Adrenal gland (tissue), 9 donors: ENCODE measurements at regions not wholly inside any gene's neighbourhood (a gene's known extent, or its start where the extent isn't known, plus 50 kb on each side); places are given as distances from the start of the nearest gene placed in this dataset.

ENCODE experiments used
- DNase-seq, 7 donors: peaks; one replicate each; pipeline ENCODE4 v3.0.0-alpha.2; 2019 to 2020
- H3K27ac ChIP-seq, 5 donors: fragments of 200-600 bp; sonication (generic) in 4 of 5; 1 replicate in 3 of 5; 2 replicates in 2 of 5; pipeline versions ENCODE4 v1.5.1 to v1.8.0; 2016 to 2020; ENCODE audit warnings: mild to moderate bottlenecking in 1 of 5
- H3K27me3 ChIP-seq: fragments of 200-600 bp; 2 replicates; pipeline ENCODE4 v1.8.0; 2021
- H3K36me3 ChIP-seq, 2 donors: fragments of 200-600 bp; replicated peaks in 1 of 2; 1 replicate in 1 of 2; 2 replicates in 1 of 2; pipeline versions ENCODE4 v1.5.1 to v1.8.0; 2018 to 2022
- H3K4me1 ChIP-seq, 2 donors: fragments of 200-600 bp; replicated peaks in 1 of 2; 1 replicate in 1 of 2; 2 replicates in 1 of 2; pipeline versions ENCODE4 v1.5.1 to v1.8.0; 2018 to 2021
- H3K4me3 ChIP-seq, 4 donors: fragments of 200-600 bp; sonication (generic) in 3 of 4; one replicate each; pipeline ENCODE4 v1.5.1; 2016 to 2018
- H3K9me3 ChIP-seq, 3 donors: fragments of 200-600 bp; sonication (generic) in 1 of 3; replicated peaks in 1 of 3; 1 replicate in 2 of 3; 2 replicates in 1 of 3; pipeline versions ENCODE4 v1.5.1 to v1.8.0; 2016 to 2021
- POLR2A ChIP-seq, 2 donors: fragments of 450-650 bp; IDR thresholded peaks; one replicate each; pipeline ENCODE4 v1.6.1; 2017; ENCODE audit warnings: antibody characterized with exemption in 2 of 2, mild to moderate bottlenecking in 2 of 2, moderate library complexity in 1 of 2
- WGBS, 4 donors: extraction: QIAGEN DNeasy Blood & Tissue Kit in 2 of 4; methylation state at CpG; one replicate each; pipeline versions ENCODE4 v1.1.5 to v1.1.7; 2013 to 2017; 5-methylcytosine and 5-hydroxymethylcytosine counted together
- intact Hi-C, 2 donors: fragments of 100-400 bp; cut with DNase I; formaldehyde crosslinking; loops; one replicate each; pipeline versions ENCODE4 v1.14.1 to v1.15.0; 2022 to 2023
- TF ChIP-seq, protein P1 (sequence below), 6 experiments: fragments of 450-650 bp in 4 of 6; fragments of 200-600 bp in 2 of 6; sonication (generic) in 1 of 6; IDR thresholded peaks; 1 replicate in 5 of 6; 2 replicates in 1 of 6; pipeline versions ENCODE4 v1.5.1 to v1.8.0; 2016 to 2021; ENCODE audit warnings: antibody characterized with exemption in 6 of 6, mild to moderate bottlenecking in 2 of 6, moderate library complexity in 1 of 6
- donor health status: healthy with polysubstance abuse.
- donor health status: Bipolar disorder and iron deficiency.
- donor health status: DM: yes; HTN: yes; CAD: no.
- donor health status: DM: no; HTN: no; CAD: no.
- donor health status: DM: no; HTN: no; CAD: no.

GRCh38 chrX:113048480-113048879, 207.8 kb upstream of the AMOT start:
- Histone ChIP-seq H3K27ac (no peak overlapping the region), H3K4me1 (no peaks in the 10 kb centered on the region), H3K27me3 (peaks cover 3% of the 10 kb centered on the region), H3K9me3 (no peaks in the 10 kb centered on the region), H3K4me3 (no peak overlapping the region), H3K36me3 (no peaks in the 10 kb centered on the region)
- TF ChIP-seq, protein P1, sequence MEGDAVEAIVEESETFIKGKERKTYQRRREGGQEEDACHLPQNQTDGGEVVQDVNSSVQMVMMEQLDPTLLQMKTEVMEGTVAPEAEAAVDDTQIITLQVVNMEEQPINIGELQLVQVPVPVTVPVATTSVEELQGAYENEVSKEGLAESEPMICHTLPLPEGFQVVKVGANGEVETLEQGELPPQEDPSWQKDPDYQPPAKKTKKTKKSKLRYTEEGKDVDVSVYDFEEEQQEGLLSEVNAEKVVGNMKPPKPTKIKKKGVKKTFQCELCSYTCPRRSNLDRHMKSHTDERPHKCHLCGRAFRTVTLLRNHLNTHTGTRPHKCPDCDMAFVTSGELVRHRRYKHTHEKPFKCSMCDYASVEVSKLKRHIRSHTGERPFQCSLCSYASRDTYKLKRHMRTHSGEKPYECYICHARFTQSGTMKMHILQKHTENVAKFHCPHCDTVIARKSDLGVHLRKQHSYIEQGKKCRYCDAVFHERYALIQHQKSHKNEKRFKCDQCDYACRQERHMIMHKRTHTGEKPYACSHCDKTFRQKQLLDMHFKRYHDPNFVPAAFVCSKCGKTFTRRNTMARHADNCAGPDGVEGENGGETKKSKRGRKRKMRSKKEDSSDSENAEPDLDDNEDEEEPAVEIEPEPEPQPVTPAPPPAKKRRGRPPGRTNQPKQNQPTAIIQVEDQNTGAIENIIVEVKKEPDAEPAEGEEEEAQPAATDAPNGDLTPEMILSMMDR (IDR thresholded peaks at IDR 0.05) = no peak
- no peak for TF ChIP-seq POLR2A (IDR thresholded peaks at IDR 0.05)
- no peak for DNase-seq
- intact Hi-C loops = no loop called here
- 72 to 92% (median 84%) methylated on average over 2 of the region's 2 CpGs for WGBS, 4 donors

GRCh38 chrX:113033966-113034680, 193.5 kb upstream of the AMOT start:
- no peaks in the 10 kb centered on the region for H3K36me3 ChIP-seq
- no peak overlapping the region for H3K27ac ChIP-seq
- DNase-seq = no peak
- H3K27me3 ChIP-seq = no peaks in the 10 kb centered on the region
- H3K4me1 ChIP-seq = no peaks in the 10 kb centered on the region
- no peak overlapping the region for H3K4me3 ChIP-seq
- intact Hi-C loops = no loop called here
- WGBS, 4 donors = 20 to 71% (median 55%) methylated on average over 1 to 3 of the region's 3 CpGs
- TF ChIP-seq POLR2A (IDR thresholded peaks at IDR 0.05) = no peak
- TF ChIP-seq, protein P1 (IDR thresholded peaks at IDR 0.05) = no peak
- peaks cover 0 to 7% (median 0%) of the 10 kb centered on the region in 3 donors for H3K9me3 ChIP-seq

GRCh38 chrX:113019958-113020357, 179.3 kb upstream of the AMOT start:
- no peak for TF ChIP-seq POLR2A (IDR thresholded peaks at IDR 0.05)
- TF ChIP-seq, protein P1 (IDR thresholded peaks at IDR 0.05) = no peak
- DNase-seq = no peak
- intact Hi-C loops = no loop called here

GRCh38 chrX:113009837-113010236, 169.2 kb upstream of the AMOT start:
- DNase-seq = no peak
- Histone ChIP-seq H3K27ac (no peak overlapping the region), H3K36me3 (no peaks in the 10 kb centered on the region), H3K27me3 (no peaks in the 10 kb centered on the region), H3K4me3 (no peak overlapping the region), H3K4me1 (no peaks in the 10 kb centered on the region), H3K9me3 (no peaks in the 10 kb centered on the region)
- TF ChIP-seq, protein P1 (IDR thresholded peaks at IDR 0.05) = no peak
- no peak for TF ChIP-seq POLR2A (IDR thresholded peaks at IDR 0.05)
- intact Hi-C loops = no loop called here
- 96 to 100% (median 100%) methylated on average over 1 of the region's 1 CpG; no CpG with 5 or more reads in 1 of the 4 donors for WGBS, 4 donors

More at GRCh38 chrX:113019958-113020357, 179.3 kb upstream of the AMOT start:
- H3K9me3 ChIP-seq = no peaks in the 10 kb centered on the region
- no peak overlapping the region for H3K4me3 ChIP-seq
- no peaks in the 10 kb centered on the region for H3K4me1 ChIP-seq
- no peak overlapping the region for H3K27ac ChIP-seq
- no peaks in the 10 kb centered on the region for H3K36me3 ChIP-seq
- no peaks in the 10 kb centered on the region for H3K27me3 ChIP-seq
